ENCODE measurements at regions not wholly inside any gene's neighbourhood (a gene's known extent, or its start where the extent isn't known, plus 50 kb on each side); places are given as distances from the start of the nearest gene placed in this dataset.
"Not testable (repeated sequence)": the region's sequence is repeated elsewhere in the genome, so short reads cannot be mapped to it uniquely, and the experiment has no call there.

- H3K4me1 ChIP-seq = peaks cover 0 to 15% (median 9%) of the 10 kb centered on the region in 4 donors
- no peaks in the 10 kb centered on the region for H3K36me3 ChIP-seq
- intact Hi-C loops (cut with DNase I; ENCODE audit: low total_unique reads) = no loop called here
- no peak overlapping the region for H3K27ac ChIP-seq
- no peak for TF ChIP-seq EP300 (IDR thresholded peaks at IDR 0.05; ENCODE audit: low read depth)
- no peak for TF ChIP-seq POLR2A (IDR thresholded peaks at IDR 0.05)
- TF ChIP-seq, protein P1, sequence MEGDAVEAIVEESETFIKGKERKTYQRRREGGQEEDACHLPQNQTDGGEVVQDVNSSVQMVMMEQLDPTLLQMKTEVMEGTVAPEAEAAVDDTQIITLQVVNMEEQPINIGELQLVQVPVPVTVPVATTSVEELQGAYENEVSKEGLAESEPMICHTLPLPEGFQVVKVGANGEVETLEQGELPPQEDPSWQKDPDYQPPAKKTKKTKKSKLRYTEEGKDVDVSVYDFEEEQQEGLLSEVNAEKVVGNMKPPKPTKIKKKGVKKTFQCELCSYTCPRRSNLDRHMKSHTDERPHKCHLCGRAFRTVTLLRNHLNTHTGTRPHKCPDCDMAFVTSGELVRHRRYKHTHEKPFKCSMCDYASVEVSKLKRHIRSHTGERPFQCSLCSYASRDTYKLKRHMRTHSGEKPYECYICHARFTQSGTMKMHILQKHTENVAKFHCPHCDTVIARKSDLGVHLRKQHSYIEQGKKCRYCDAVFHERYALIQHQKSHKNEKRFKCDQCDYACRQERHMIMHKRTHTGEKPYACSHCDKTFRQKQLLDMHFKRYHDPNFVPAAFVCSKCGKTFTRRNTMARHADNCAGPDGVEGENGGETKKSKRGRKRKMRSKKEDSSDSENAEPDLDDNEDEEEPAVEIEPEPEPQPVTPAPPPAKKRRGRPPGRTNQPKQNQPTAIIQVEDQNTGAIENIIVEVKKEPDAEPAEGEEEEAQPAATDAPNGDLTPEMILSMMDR (IDR thresholded peaks at IDR 0.05) = no peak
- TF ChIP-seq POLR2AphosphoS5 (IDR thresholded peaks at IDR 0.05) = no peak
- DNase-seq = no peak
- WGBS, 2 donors (ENCODE audit: low coverage in 1 of 2) = 87 to 95% methylated on average over 3 to 7 of the region's 7 CpGs
- no peaks in the 10 kb centered on the region for H3K27me3 ChIP-seq
- H3K9me3 ChIP-seq = no peaks in the 10 kb centered on the region
- no peak overlapping the region for H3K4me3 ChIP-seq
- in situ Hi-C loops (cut with MboI; ENCODE audit: low pct_ligation_motif_present in 1 of 4, low pct_unique_long_range_greater_than_20kb in 1 of 4, low sequenced_read_pairs in 3 of 4) = no loop called here
Observed at GRCh38 chr1:88610687-88611086, 73.4 kb upstream of the PKN2 start.

DNA sequence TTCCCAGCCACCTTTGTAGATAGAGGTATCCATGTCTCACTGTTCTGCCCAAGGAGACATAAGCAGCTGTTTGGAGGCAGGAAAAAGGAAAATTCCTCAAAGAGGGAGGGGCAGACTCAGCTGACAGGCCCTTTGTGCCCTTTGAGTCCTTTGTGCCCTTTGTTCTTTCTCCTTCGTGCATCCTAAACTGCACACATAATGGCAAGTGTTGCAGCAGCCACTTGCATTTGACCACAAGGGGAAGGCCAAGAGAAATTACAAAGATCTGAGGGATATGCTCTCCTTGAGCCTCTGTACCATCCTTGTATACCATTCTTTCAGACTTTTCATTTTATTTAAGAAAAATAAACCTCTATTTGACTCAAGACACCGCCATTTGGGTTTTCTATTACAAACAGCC, 71.8 kb upstream of the PKN2 start:
- WGBS, 2 donors (ENCODE audit: low coverage in 1 of 2) = 39 to 49% methylated on average over 2 of the region's 2 CpGs
- in situ Hi-C loops (cut with MboI; ENCODE audit: low pct_ligation_motif_present in 1 of 4, low pct_unique_long_range_greater_than_20kb in 1 of 4, low sequenced_read_pairs in 3 of 4) (no loop called here), intact Hi-C loops (cut with DNase I; ENCODE audit: low total_unique reads) (no loop called here)
- H3K9me3 ChIP-seq = no peaks in the 10 kb centered on the region
- H3K4me3 ChIP-seq = no peak overlapping the region
- no peaks in the 10 kb centered on the region for H3K27me3 ChIP-seq
- no peaks in the 10 kb centered on the region for H3K36me3 ChIP-seq
- peaks cover 0 to 15% (median 9%) of the 10 kb centered on the region in 4 donors for H3K4me1 ChIP-seq
- TF ChIP-seq, protein P1 (IDR thresholded peaks at IDR 0.05) = peak in 4 of 5 experiments; percentile 8 to 41 (median 24)
- TF ChIP-seq EP300 (IDR thresholded peaks at IDR 0.05; ENCODE audit: low read depth) = no peak
- peak; percentile 9 for DNase-seq
- H3K27ac ChIP-seq = peak overlapping the region; percentile 62 to 78 (median 68)

DNA sequence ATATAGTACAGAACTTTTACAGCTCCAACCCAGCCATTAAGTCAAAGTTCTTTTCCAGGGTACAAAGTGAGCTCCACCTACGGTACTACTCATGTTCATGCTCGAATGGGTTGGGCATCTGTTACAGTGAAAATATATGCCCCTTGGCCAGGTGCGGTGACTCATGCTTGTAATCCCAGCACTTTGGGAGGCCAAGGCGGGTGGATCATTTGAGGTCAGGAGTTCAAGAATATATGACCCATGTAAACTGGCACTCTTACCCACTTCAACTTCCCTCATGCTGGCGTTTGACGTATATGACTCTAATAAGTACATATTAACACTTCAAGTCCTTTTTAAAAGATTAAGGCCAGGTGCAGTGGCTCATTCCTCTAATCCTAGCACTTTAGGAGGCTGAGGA, 71.3 kb upstream of the PKN2 start:
- Histone ChIP-seq H3K4me3 (no peak overlapping the region), H3K9me3 (peaks cover 0 to 2% of the 10 kb centered on the region in 2 donors), H3K36me3 (no peaks in the 10 kb centered on the region), H3K4me1 (peaks cover 0 to 15% (median 9%) of the 10 kb centered on the region in 4 donors), H3K27ac (peak overlapping the region; percentile 62 to 79 (median 76)), H3K27me3 (no peaks in the 10 kb centered on the region)
- intact Hi-C loops (cut with DNase I; ENCODE audit: low total_unique reads) (no loop called here), in situ Hi-C loops (cut with MboI; ENCODE audit: low pct_ligation_motif_present in 1 of 4, low pct_unique_long_range_greater_than_20kb in 1 of 4, low sequenced_read_pairs in 3 of 4) (no loop called here)
- peak; percentile 79 for DNase-seq
- TF ChIP-seq POLR2AphosphoS5 (IDR thresholded peaks at IDR 0.05) = peak in 2 of 3 donors; percentile 65 to 66
- TF ChIP-seq, protein P1 (IDR thresholded peaks at IDR 0.05) = no peak
- WGBS, 2 donors (ENCODE audit: low coverage in 1 of 2) = 56 to 62% methylated on average over 4 to 6 of the region's 6 CpGs

DNA sequence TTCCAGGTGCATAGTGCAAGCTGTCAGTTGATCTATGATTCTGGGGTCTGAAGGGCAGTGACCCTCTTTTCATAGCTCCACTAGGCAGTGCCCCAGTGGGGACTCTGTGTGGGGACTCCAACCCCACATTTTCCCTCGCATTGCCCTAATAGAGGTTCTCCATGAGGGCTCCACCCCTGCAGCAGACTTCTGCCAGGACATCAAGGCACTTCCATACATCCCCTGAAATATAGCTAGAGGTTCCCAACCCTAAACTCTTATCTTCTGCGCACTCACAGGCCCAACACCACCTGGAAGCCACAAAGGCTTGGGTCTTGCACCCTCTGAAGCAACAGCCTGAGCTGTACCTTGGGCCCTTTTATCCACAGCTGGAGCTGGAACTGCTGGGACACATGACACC, 65.7 kb upstream of the PKN2 start:
- WGBS, 2 donors (ENCODE audit: low coverage in 1 of 2) = 85% methylated on average over 2 of the region's 2 CpGs; no CpG with 5 or more reads in 1 of the 2 donors
- H3K27ac ChIP-seq = no peak overlapping the region
- H3K4me1 ChIP-seq = peaks cover 0 to 2% (median under 1%) of the 10 kb centered on the region in 4 donors
- H3K27me3 ChIP-seq = no peaks in the 10 kb centered on the region
- H3K9me3 ChIP-seq = peaks cover 9 to 12% of the 10 kb centered on the region in 2 donors
- H3K4me3 ChIP-seq = no peak overlapping the region
- in situ Hi-C loops (cut with MboI; ENCODE audit: low pct_ligation_motif_present in 1 of 4, low pct_unique_long_range_greater_than_20kb in 1 of 4, low sequenced_read_pairs in 3 of 4) = no loop called here
- no peaks in the 10 kb centered on the region for H3K36me3 ChIP-seq
- no peak for DNase-seq
- intact Hi-C loops (cut with DNase I; ENCODE audit: low total_unique reads) = no loop called here
- no peak for TF ChIP-seq EP300 (IDR thresholded peaks at IDR 0.05; ENCODE audit: low read depth)
- TF ChIP-seq, protein P1 (IDR thresholded peaks at IDR 0.05) = no peak
- TF ChIP-seq POLR2A (IDR thresholded peaks at IDR 0.05) = no peak
- TF ChIP-seq POLR2AphosphoS5 (IDR thresholded peaks at IDR 0.05) = no peak

- intact Hi-C loops (cut with DNase I; ENCODE audit: low total_unique reads); H3K36me3 ChIP-seq; H3K27ac ChIP-seq; H3K9me3 ChIP-seq; H3K27me3 ChIP-seq; DNase-seq; H3K4me1 ChIP-seq; H3K4me3 ChIP-seq; in situ Hi-C loops (cut with MboI; ENCODE audit: low pct_ligation_motif_present in 1 of 4, low pct_unique_long_range_greater_than_20kb in 1 of 4, low sequenced_read_pairs in 3 of 4): not testable (repeated sequence)
- 54% methylated on average over 1 of the region's 1 CpG; no CpG with 5 or more reads in 1 of the 2 donors for WGBS, 2 donors (ENCODE audit: low coverage in 1 of 2)
Observed at GRCh38 chr1:88623101-88623500, 61.0 kb upstream of the PKN2 start.
